Neuronal stem cell (in vitro differentiated cells): ENCODE measurements at regions not wholly inside any gene's neighbourhood (a gene's known extent, or its start where the extent isn't known, plus 50 kb on each side); places are given as distances from the start of the nearest gene placed in this dataset.
"Not testable (repeated sequence)": the region's sequence is repeated elsewhere in the genome, so short reads cannot be mapped to it uniquely, and the experiment has no call there.

ENCODE experiments used
- DNase-seq: peaks from one replicate; pipeline ENCODE4 v3.0.0-alpha.2; 2013; ENCODE audit warnings: low spot score
- H2AFZ ChIP-seq: one replicate; pipeline ENCODE4 v1.6.1; 2013; ENCODE audit warnings: mild to moderate bottlenecking, low read length, inconsistent platforms
- H2AK5ac ChIP-seq: 2 replicates; pipeline ENCODE4 v1.6.1; 2013; ENCODE audit warnings: low read depth, mild to moderate bottlenecking, inconsistent platforms, low read length, moderate library complexity, mixed read lengths
- H2BK120ac ChIP-seq: 2 replicates; pipeline ENCODE4 v1.6.1; 2013; ENCODE audit warnings: low read depth, mild to moderate bottlenecking, inconsistent platforms, low read length, moderate library complexity, mixed read lengths
- H2BK12ac ChIP-seq: one replicate; pipeline ENCODE4 v1.6.1; 2013; ENCODE audit warnings: low read length, inconsistent platforms
- H2BK15ac ChIP-seq: 2 replicates; pipeline ENCODE4 v1.6.1; 2013; ENCODE audit warnings: mild to moderate bottlenecking, low read length, inconsistent platforms, mixed read lengths
- H2BK5ac ChIP-seq: one replicate; pipeline ENCODE4 v1.6.1; 2013; ENCODE audit warnings: inconsistent platforms, mild to moderate bottlenecking, low read length, moderate library complexity
- H3K14ac ChIP-seq: one replicate; pipeline ENCODE4 v1.6.1; 2013; ENCODE audit warnings: low read length, inconsistent platforms
- H3K18ac ChIP-seq: 2 replicates; pipeline ENCODE4 v1.6.1; 2013; ENCODE audit warnings: low read length, inconsistent platforms
- H3K23ac ChIP-seq: 2 replicates; pipeline ENCODE4 v1.6.1; 2013; ENCODE audit warnings: low read depth, mild to moderate bottlenecking, mixed read lengths, low read length, inconsistent platforms; ENCODE audit not compliant: poor library complexity
- H3K27ac ChIP-seq: replicated peaks from 3 replicates; pipeline ENCODE4 v1.5.1; 2013; ENCODE audit warnings: low read length, inconsistent platforms
- H3K27me3 ChIP-seq, 3 experiments: 2 replicates each; pipeline ENCODE4 v1.6.1; 2013; ENCODE audit warnings: low read length in 3 of 3, mild to moderate bottlenecking in 2 of 3, inconsistent platforms in 1 of 3, low read depth in 1 of 3, mixed read lengths in 1 of 3, moderate library complexity in 1 of 3; ENCODE audit not compliant: control insufficient read depth in 3 of 3, insufficient read depth in 3 of 3
- H3K36me3 ChIP-seq, 2 donors: replicated peaks in 1 of 2; 2 replicates each; pipeline ENCODE4 v1.6.1; 2013; ENCODE audit warnings: low read length in 2 of 2; ENCODE audit not compliant: control insufficient read depth in 2 of 2, insufficient read depth in 2 of 2
- H3K4ac ChIP-seq: 2 replicates; pipeline ENCODE4 v1.6.1; 2013; ENCODE audit warnings: inconsistent platforms, mild to moderate bottlenecking, low read length, moderate library complexity
- H3K4me1 ChIP-seq, 2 donors: 1 replicate in 1 of 2; 2 replicates in 1 of 2; pipeline ENCODE4 v1.6.1; 2013; ENCODE audit warnings: low read length in 2 of 2, low read depth in 1 of 2; ENCODE audit not compliant: control insufficient read depth in 2 of 2, insufficient read depth in 1 of 2
- H3K4me2 ChIP-seq: one replicate; pipeline ENCODE4 v1.6.1; 2013; ENCODE audit warnings: mild to moderate bottlenecking, low read length, inconsistent platforms; ENCODE audit not compliant: insufficient read depth, poor library complexity, severe bottlenecking
- H3K4me3 ChIP-seq, 2 donors: 2 replicates each; pipeline ENCODE4 v1.5.1; 2013; ENCODE audit warnings: low read length in 2 of 2, mild to moderate bottlenecking in 2 of 2, inconsistent platforms in 1 of 2, moderate library complexity in 1 of 2
- H3K79me1 ChIP-seq: one replicate; pipeline ENCODE4 v1.6.1; 2013; ENCODE audit warnings: low read depth, mild to moderate bottlenecking, inconsistent platforms, low read length, moderate library complexity
- H3K9ac ChIP-seq: one replicate; pipeline ENCODE4 v1.6.1; 2013; ENCODE audit warnings: mild to moderate bottlenecking, low read depth, low read length, inconsistent platforms; ENCODE audit not compliant: poor library complexity
- H3K9me3 ChIP-seq, 2 donors: replicated peaks in 1 of 2; 2 replicates each; pipeline versions ENCODE3 to v1.6.1; 2013; ENCODE audit warnings: low read length in 2 of 2, mild to moderate bottlenecking in 2 of 2, inconsistent platforms in 1 of 2, low read depth in 1 of 2, mixed read lengths in 1 of 2, moderate library complexity in 1 of 2; ENCODE audit not compliant: control insufficient read depth in 2 of 2, insufficient read depth in 1 of 2
- H4K8ac ChIP-seq: one replicate; pipeline ENCODE4 v1.6.1; 2013; ENCODE audit warnings: low read depth, mild to moderate bottlenecking, inconsistent platforms, low read length, moderate library complexity
- H4K91ac ChIP-seq: one replicate; pipeline ENCODE4 v1.6.1; 2013; ENCODE audit warnings: low read length, low read depth, mild to moderate bottlenecking, inconsistent platforms; ENCODE audit not compliant: poor library complexity
- whole genome bisulfite sequencing, 2 donors: extraction: QIAGEN DNeasy Blood & Tissue Kit; methylation state at CpG; one replicate each; pipeline ENCODE4 v1.1.7; 2013; ENCODE audit warnings: missing lambda C conversion rate in 2 of 2, mixed read lengths in 1 of 2; ENCODE audit not compliant: insufficient read length in 2 of 2, insufficient replicate concordance in 1 of 2; ENCODE audit errors: extremely low coverage in 2 of 2; 5-methylcytosine and 5-hydroxymethylcytosine counted together

DNA sequence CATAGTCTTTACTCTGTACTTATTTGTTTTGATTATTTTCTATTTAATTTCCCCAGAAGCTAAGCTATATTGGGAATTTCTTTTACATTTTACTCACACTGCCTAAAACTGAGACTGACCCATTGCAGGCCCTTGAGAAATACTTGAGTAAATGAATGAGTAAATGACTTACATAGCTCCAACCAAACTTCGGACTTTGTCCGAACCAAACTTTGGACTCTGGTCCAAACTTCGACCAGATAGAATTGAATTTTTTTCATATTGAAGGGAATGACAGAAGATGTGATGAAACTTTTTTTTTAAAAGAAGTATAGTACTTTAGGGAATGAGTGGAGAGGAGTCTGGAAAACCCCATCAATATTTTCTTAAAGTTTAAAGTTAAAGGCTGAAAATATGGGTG, 75.6 kb upstream of the MYRIP start:
- no peak overlapping the region for H2BK120ac ChIP-seq
- WGBS, 2 donors, result no CpG with 5 or more reads among the region's 3 CpGs
- no peak overlapping the region for H4K91ac ChIP-seq

DNA sequence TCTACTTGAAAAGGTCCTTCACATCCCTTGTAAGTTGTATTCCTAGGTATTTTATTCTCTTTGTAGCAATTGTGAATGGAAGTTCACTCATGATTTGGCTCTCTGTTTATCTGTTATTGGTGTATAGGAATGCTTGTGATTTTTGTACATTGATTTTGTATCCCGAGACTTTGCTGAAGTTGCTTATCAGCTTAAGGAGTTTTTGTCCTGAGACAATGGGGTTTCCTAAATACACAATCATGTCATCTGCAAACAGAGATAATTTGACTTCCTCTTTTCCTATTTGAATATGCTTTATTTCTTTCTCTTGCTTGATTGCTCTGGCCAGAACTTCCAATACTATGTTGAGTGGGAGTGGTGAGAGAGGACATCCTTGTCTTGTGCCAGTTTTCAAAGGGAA, 69.8 kb upstream of the MYRIP start:
- not testable (repeated sequence) for H4K8ac ChIP-seq, H2BK5ac ChIP-seq, H3K18ac ChIP-seq, H3K36me3 ChIP-seq, H3K27me3 ChIP-seq, H3K27ac ChIP-seq, H3K14ac ChIP-seq, H3K9me3 ChIP-seq, H3K4me3 ChIP-seq, H2BK15ac ChIP-seq, H3K9ac ChIP-seq, H3K4me1 ChIP-seq, DNase-seq, H3K4me2 ChIP-seq, H2BK12ac ChIP-seq, H2AFZ ChIP-seq, H3K23ac ChIP-seq, H4K91ac ChIP-seq, H3K79me1 ChIP-seq, H2AK5ac ChIP-seq, H3K4ac ChIP-seq, H2BK120ac ChIP-seq
- no CpG with 5 or more reads among the region's 1 CpG for WGBS, 2 donors

More for the DNA sequence above, 75.6 kb upstream of the MYRIP start:
- H3K4me2 ChIP-seq, result no peak overlapping the region
- no peak for DNase-seq
- no peak overlapping the region for H2AFZ ChIP-seq
- no peak overlapping the region for H3K4ac ChIP-seq
- H3K9me3 ChIP-seq, result no peaks in the 10 kb centered on the region
- H3K18ac ChIP-seq, result no peak overlapping the region
- no peak overlapping the region for H2BK5ac ChIP-seq
- no peak overlapping the region for H3K9ac ChIP-seq
- no peak overlapping the region for H3K14ac ChIP-seq
- no peak overlapping the region for H3K4me3 ChIP-seq
- no peak overlapping the region for H3K27ac ChIP-seq
- H3K36me3 ChIP-seq, result no peaks in the 10 kb centered on the region
- no peaks in the 10 kb centered on the region for H3K79me1 ChIP-seq
- no peak overlapping the region for H4K8ac ChIP-seq
- H3K4me1 ChIP-seq, result no peaks in the 10 kb centered on the region
- H2BK15ac ChIP-seq, result no peak overlapping the region
- H2AK5ac ChIP-seq, result no peak overlapping the region
- H3K23ac ChIP-seq, result no peak overlapping the region
- H2BK12ac ChIP-seq, result no peak overlapping the region
- H3K27me3 ChIP-seq, result no peaks in the 10 kb centered on the region

DNA sequence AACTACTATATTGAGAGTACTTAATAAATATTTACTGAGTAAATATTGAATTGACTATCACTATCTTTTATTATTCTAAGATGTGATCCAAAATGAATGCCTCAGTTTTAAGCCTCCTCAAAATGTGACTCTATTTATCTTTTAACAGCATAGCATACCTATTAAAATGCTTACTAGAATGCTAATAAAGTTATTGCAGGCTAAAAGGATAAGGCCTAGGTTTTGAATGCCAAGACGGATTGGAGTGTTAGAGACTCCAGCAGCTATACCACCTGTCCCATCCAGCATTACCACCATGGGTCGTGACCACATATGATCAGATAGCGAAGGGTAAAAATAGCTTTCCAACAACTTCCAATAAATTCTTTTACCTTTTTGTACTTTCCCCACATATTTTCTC, 64.7 kb upstream of the MYRIP start:
- no peak overlapping the region for H2AK5ac ChIP-seq
- no peak overlapping the region for H2AFZ ChIP-seq
- no peak overlapping the region for H2BK12ac ChIP-seq
- H3K79me1 ChIP-seq, result no peaks in the 10 kb centered on the region
- H3K9ac ChIP-seq, result no peak overlapping the region
- no peaks in the 10 kb centered on the region for H3K36me3 ChIP-seq
- no peaks in the 10 kb centered on the region for H3K9me3 ChIP-seq
- no peak overlapping the region for H3K23ac ChIP-seq
- H3K4me1 ChIP-seq, result no peaks in the 10 kb centered on the region
- H2BK120ac ChIP-seq, result no peak overlapping the region
- H4K91ac ChIP-seq, result no peak overlapping the region
- H2BK15ac ChIP-seq, result no peak overlapping the region
- H2BK5ac ChIP-seq, result no peak overlapping the region
- H3K27ac ChIP-seq, result no peak overlapping the region
- no peak overlapping the region for H4K8ac ChIP-seq
- no peak overlapping the region for H3K4me3 ChIP-seq
- no peak overlapping the region for H3K4me2 ChIP-seq
- H3K4ac ChIP-seq, result no peak overlapping the region
- H3K14ac ChIP-seq, result no peak overlapping the region
- H3K18ac ChIP-seq, result no peak overlapping the region
- no peaks in the 10 kb centered on the region for H3K27me3 ChIP-seq
- WGBS, 2 donors, result no CpG with 5 or more reads among the region's 3 CpGs
- no peak for DNase-seq

DNA sequence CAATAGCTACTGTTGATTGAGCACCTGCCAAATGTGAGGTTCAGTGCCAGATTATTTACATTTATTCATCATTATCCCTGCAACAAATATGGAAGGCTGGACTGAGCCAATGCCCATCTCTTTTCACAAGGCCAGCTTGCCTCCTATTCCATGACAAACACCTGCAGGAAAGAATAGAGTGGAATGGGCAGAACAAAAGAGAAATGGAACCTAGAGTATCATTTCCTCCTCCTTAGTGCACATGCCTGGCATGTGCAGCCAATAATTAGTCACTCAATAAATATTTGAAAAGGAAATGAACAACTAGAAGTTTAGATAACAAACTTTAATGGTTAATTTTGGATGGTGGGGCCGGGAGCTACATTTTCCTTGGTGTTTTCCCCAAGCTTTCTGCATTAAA, 61.4 kb upstream of the MYRIP start:
- Histone ChIP-seq H3K14ac (no peak overlapping the region), H2AK5ac (no peak overlapping the region), H3K9me3 (no peaks in the 10 kb centered on the region), H3K4me3 (no peak overlapping the region), H3K23ac (no peak overlapping the region), H3K4me1 (no peaks in the 10 kb centered on the region), H3K36me3 (no peaks in the 10 kb centered on the region), H3K4ac (no peak overlapping the region), H3K18ac (no peak overlapping the region), H2BK5ac (no peak overlapping the region), H4K91ac (no peak overlapping the region), H2BK15ac (no peak overlapping the region), H3K4me2 (no peak overlapping the region), H2BK120ac (no peak overlapping the region), H3K27ac (no peak overlapping the region), H4K8ac (no peak overlapping the region), H3K9ac (no peak overlapping the region), H3K27me3 (no peaks in the 10 kb centered on the region), H3K79me1 (no peaks in the 10 kb centered on the region), H2BK12ac (no peak overlapping the region), H2AFZ (no peak overlapping the region)
- WGBS, 2 donors, result no CpG with 5 or more reads among the region's 1 CpG
- DNase-seq, result no peak
